OCI-LY1 (cell line): ENCODE measurements at regions not wholly inside any gene's neighbourhood (a gene's known extent, or its start where the extent isn't known, plus 50 kb on each side); places are given as distances from the start of the nearest gene placed in this dataset.

Experiments used
- H2AFZ ChIP-seq: fragments of 200-600 bp; sonication (generic), shearing (Covaris generic); 2 replicates; pipeline ENCODE4 v1.6.0; 2014; ENCODE audit warnings: antibody characterized with exemption, mild to moderate bottlenecking, low read length
- H3F3A ChIP-seq: fragments of 200-600 bp; sonication (generic), shearing (Covaris generic); 2 replicates; pipeline ENCODE4 v1.6.0; 2014; ENCODE audit warnings: mild to moderate bottlenecking, antibody characterized with exemption, low read length, moderate library complexity; ENCODE audit not compliant: insufficient read depth
- H3K27ac ChIP-seq: fragments of 200-600 bp; sonication (generic); 2 replicates; pipeline ENCODE4 v1.5.1; 2014; ENCODE audit warnings: low read length, mixed run types, mild to moderate bottlenecking, low read depth; ENCODE audit not compliant: poor library complexity, severe bottlenecking
- H3K27me3 ChIP-seq: fragments of 200-600 bp; sonication (generic); 2 replicates; pipeline ENCODE4 v1.6.0; 2014; ENCODE audit warnings: antibody characterized with exemption, mild to moderate bottlenecking, low read length, moderate library complexity; ENCODE audit not compliant: insufficient read depth
- H3K36me3 ChIP-seq: fragments of 200-600 bp; sonication (generic); 2 replicates; pipeline ENCODE4 v1.6.1; 2014; ENCODE audit warnings: mild to moderate bottlenecking, antibody characterized with exemption, low read length, moderate library complexity, mixed read lengths; ENCODE audit not compliant: insufficient read depth
- H3K4me1 ChIP-seq: fragments of 200-600 bp; sonication (generic); 2 replicates; pipeline ENCODE4 v1.5.1; 2014; ENCODE audit warnings: mild to moderate bottlenecking, low read length, moderate library complexity; ENCODE audit not compliant: insufficient read depth, severe bottlenecking
- H3K4me2 ChIP-seq: fragments of 200-600 bp; sonication (generic), shearing (Covaris generic); 2 replicates; pipeline ENCODE4 v1.6.1; 2014; ENCODE audit warnings: low read length
- H3K4me3 ChIP-seq: fragments of 200-600 bp; sonication (generic); 2 replicates; pipeline ENCODE4 v1.5.1; 2014; ENCODE audit warnings: low read length, low read depth, mild to moderate bottlenecking, mixed read lengths; ENCODE audit not compliant: poor library complexity, severe bottlenecking
- H3K79me2 ChIP-seq: fragments of 200-600 bp; shearing (Covaris generic); 2 replicates; pipeline ENCODE4 v1.6.1; 2016; ENCODE audit warnings: mixed run types, low read length, mixed read lengths; ENCODE audit not compliant: insufficient read depth
- H3K9ac ChIP-seq: fragments of 200-600 bp; sonication (generic), shearing (Covaris generic); 2 replicates; pipeline ENCODE4 v1.6.1; 2014; ENCODE audit warnings: mild to moderate bottlenecking, low read length, mixed read lengths
- H3K9me2 ChIP-seq: fragments of 200-600 bp; sonication (generic), shearing (Covaris generic); 2 replicates; pipeline ENCODE4 v1.6.1; 2014; ENCODE audit warnings: low read depth, mild to moderate bottlenecking, low read length, mixed read lengths
- H3K9me3 ChIP-seq: fragments of 200-600 bp; shearing (Covaris generic); 2 replicates; pipeline ENCODE4 v1.6.1; 2014; ENCODE audit warnings: low read length, mixed read lengths
- H4K20me1 ChIP-seq: fragments of 200-600 bp; sonication (generic), shearing (Covaris generic); 2 replicates; pipeline ENCODE4 v1.6.0; 2016; ENCODE audit warnings: mild to moderate bottlenecking, low read length; ENCODE audit not compliant: insufficient read depth
- CTCF ChIP-seq: fragments of 200-600 bp; sonication (generic), shearing (Covaris generic); IDR thresholded peaks from 2 replicates; pipeline ENCODE4 v1.5.1; 2017; ENCODE audit warnings: mild to moderate bottlenecking, antibody characterized with exemption, low read length, moderate library complexity, mixed read lengths
- EZH2 ChIP-seq: fragments of 200-600 bp; sonication (generic), shearing (Covaris generic); IDR thresholded peaks from 2 replicates; pipeline ENCODE4 v1.8.0; 2017; ENCODE audit warnings: borderline replicate concordance, mixed run types, mild to moderate bottlenecking, antibody characterized with exemption, low read length, moderate library complexity, mixed read lengths

GRCh38 chr13:33349986-33350826, 64.7 kb upstream of the STARD13 start:
- Histone ChIP-seq H3K4me1 (peaks cover 10% of the 10 kb centered on the region), H3K4me3 (no peak overlapping the region), H3K9me2 (no peaks in the 10 kb centered on the region), H3K9me3 (no peaks in the 10 kb centered on the region), H4K20me1 (no peaks in the 10 kb centered on the region), H2AFZ (no peak overlapping the region), H3K4me2 (no peak overlapping the region), H3K36me3 (no peaks in the 10 kb centered on the region), H3K27me3 (no peaks in the 10 kb centered on the region), H3K27ac (no peak overlapping the region), H3K79me2 (no peaks in the 10 kb centered on the region), H3F3A (no peaks in the 10 kb centered on the region), H3K9ac (no peak overlapping the region)
- TF ChIP-seq CTCF (no peak), EZH2 (no peak)

GRCh38 chr13:33351319-33351718, 65.8 kb upstream of the STARD13 start:
- Histone ChIP-seq H3K9me2 (no peaks in the 10 kb centered on the region), H3K9me3 (no peaks in the 10 kb centered on the region), H3K36me3 (no peaks in the 10 kb centered on the region), H3K9ac (no peak overlapping the region), H3F3A (no peaks in the 10 kb centered on the region), H4K20me1 (no peaks in the 10 kb centered on the region), H3K27ac (no peak overlapping the region), H3K4me3 (no peak overlapping the region), H2AFZ (no peak overlapping the region), H3K4me1 (peaks cover 10% of the 10 kb centered on the region), H3K27me3 (no peaks in the 10 kb centered on the region), H3K79me2 (no peaks in the 10 kb centered on the region), H3K4me2 (no peak overlapping the region)
- TF ChIP-seq EZH2 (no peak), CTCF (no peak)

DNA sequence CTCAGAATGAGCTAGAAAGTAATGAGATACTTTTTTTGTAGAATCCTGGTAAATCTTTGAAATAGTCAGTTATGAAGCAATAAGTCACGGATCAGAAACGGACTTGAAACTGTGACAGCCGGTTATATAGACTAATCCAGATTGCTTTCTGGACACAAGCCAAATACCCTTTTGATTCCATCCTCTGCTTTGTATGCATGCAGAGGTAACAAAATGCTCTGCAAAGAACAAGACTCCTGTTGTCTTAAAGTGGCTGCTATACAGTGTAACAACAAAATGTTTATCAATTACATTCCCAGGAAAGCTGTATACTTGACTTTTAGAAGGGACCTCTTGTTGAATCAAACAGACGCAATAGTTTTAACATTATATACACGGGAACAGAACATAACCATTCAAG, 66.5 kb upstream of the STARD13 start:
- Histone ChIP-seq H3K36me3 (no peaks in the 10 kb centered on the region), H3K9me3 (no peaks in the 10 kb centered on the region), H4K20me1 (no peaks in the 10 kb centered on the region), H3K4me3 (no peak overlapping the region), H3K4me1 (peaks cover 10% of the 10 kb centered on the region), H2AFZ (no peak overlapping the region), H3K4me2 (no peak overlapping the region), H3K27ac (no peak overlapping the region), H3K9ac (no peak overlapping the region), H3K9me2 (no peaks in the 10 kb centered on the region), H3K27me3 (no peaks in the 10 kb centered on the region), H3F3A (no peaks in the 10 kb centered on the region), H3K79me2 (no peaks in the 10 kb centered on the region)
- no peak for TF ChIP-seq CTCF
- TF ChIP-seq EZH2, result no peak
